Activated CD4-positive, alpha-beta memory T cell treated with anti-CD3 and anti-CD28 coated beads for 36 hours (primary cell): ENCODE measurements at regions not wholly inside any gene's neighbourhood (a gene's known extent, or its start where the extent isn't known, plus 50 kb on each side); places are given as distances from the start of the nearest gene placed in this dataset.

Experiments
- CTCF ChIA-PET: fragments of 350-600 bp; sonication (Branson Sonifier 250); formaldehyde crosslinking; loops from one replicate; lab custom pipeline; 2021; ENCODE audit warnings: antibody characterized with exemption, inconsistent platforms; lab: Charles Lee
- POLR2A ChIA-PET: fragments of 350-600 bp; sonication (Branson Sonifier 250); formaldehyde crosslinking; loops from one replicate; lab custom pipeline; 2021; ENCODE audit warnings: antibody characterized with exemption; lab: Charles Lee
- DNase-seq: peaks from one replicate; pipeline ENCODE4 v3.0.0-alpha.2; 2020
- H3K27ac Mint-ChIP-seq: one replicate; pipeline ENCODE4 v1.8.0; 2021; ENCODE audit warnings: mixed read lengths
- H3K27me3 Mint-ChIP-seq: one replicate; pipeline ENCODE4 v1.8.0; 2021; ENCODE audit warnings: mixed read lengths
- H3K36me3 Mint-ChIP-seq: one replicate; pipeline ENCODE4 v1.8.0; 2021; ENCODE audit warnings: mixed read lengths
- H3K4me1 Mint-ChIP-seq: one replicate; pipeline ENCODE4 v1.8.0; 2021; ENCODE audit warnings: low read depth, mixed read lengths
- H3K4me3 Mint-ChIP-seq: one replicate; pipeline ENCODE4 v1.8.0; 2021; ENCODE audit warnings: mild to moderate bottlenecking, mixed read lengths
- H3K9me3 Mint-ChIP-seq: one replicate; pipeline ENCODE4 v1.8.0; 2021; ENCODE audit warnings: mixed read lengths
- intact Hi-C: fragments of 100-400 bp; cut with micrococcal nuclease; formaldehyde crosslinking; loops from one replicate; pipeline ENCODE4 v1.15.1; 2023

- ChIA-PET POLR2A (no interaction called here), CTCF (no interaction called here)
- no peak for DNase-seq
- intact Hi-C loops: no loop called here
- Mint-ChIP-seq H3K9me3 (no peaks in the 10 kb centered on the region), H3K4me1 (no peaks in the 10 kb centered on the region), H3K36me3 (no peaks in the 10 kb centered on the region), H3K4me3 (no peak overlapping the region), H3K27ac (no peak overlapping the region), H3K27me3 (no peaks in the 10 kb centered on the region)
Measured at GRCh38 chr15:47584316-47584715, 133.0 kb upstream of the SEMA6D start.

DNA sequence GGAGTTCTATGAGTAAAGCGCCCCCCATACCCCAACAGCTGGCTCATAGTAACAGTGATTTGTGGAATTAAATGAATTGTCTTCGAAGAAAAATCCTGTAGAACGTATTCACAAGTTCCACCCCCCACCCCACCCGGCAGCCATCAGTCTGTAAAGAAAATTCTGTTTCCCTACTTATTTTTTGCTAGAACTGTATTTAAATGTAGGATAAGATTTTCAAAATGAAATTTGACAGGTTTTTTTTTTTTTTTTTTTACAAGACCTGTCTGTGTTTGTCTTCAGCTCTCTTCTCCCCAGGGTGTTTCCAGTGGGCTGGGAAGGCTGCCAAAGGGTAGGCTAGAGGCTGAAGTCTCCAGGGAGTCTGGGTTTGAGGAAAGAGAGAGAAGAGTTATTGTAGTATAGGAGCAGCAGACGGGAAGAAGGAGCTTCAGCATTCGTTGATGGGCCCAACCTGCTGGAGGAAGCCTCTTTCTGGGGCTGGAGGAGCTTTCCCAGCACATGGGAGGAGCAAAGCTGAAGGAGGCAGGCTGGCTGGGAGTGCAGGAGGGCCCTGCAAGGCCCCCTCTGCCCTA, 130.6 kb upstream of the SEMA6D start:
- Mint-ChIP-seq H3K4me3 (no peak overlapping the region), H3K36me3 (no peaks in the 10 kb centered on the region), H3K9me3 (no peaks in the 10 kb centered on the region), H3K27me3 (no peaks in the 10 kb centered on the region), H3K4me1 (no peaks in the 10 kb centered on the region), H3K27ac (no peak overlapping the region)
- ChIA-PET POLR2A (no interaction called here), CTCF (no interaction called here)
- no peak for DNase-seq
- intact Hi-C loops: no loop called here

DNA sequence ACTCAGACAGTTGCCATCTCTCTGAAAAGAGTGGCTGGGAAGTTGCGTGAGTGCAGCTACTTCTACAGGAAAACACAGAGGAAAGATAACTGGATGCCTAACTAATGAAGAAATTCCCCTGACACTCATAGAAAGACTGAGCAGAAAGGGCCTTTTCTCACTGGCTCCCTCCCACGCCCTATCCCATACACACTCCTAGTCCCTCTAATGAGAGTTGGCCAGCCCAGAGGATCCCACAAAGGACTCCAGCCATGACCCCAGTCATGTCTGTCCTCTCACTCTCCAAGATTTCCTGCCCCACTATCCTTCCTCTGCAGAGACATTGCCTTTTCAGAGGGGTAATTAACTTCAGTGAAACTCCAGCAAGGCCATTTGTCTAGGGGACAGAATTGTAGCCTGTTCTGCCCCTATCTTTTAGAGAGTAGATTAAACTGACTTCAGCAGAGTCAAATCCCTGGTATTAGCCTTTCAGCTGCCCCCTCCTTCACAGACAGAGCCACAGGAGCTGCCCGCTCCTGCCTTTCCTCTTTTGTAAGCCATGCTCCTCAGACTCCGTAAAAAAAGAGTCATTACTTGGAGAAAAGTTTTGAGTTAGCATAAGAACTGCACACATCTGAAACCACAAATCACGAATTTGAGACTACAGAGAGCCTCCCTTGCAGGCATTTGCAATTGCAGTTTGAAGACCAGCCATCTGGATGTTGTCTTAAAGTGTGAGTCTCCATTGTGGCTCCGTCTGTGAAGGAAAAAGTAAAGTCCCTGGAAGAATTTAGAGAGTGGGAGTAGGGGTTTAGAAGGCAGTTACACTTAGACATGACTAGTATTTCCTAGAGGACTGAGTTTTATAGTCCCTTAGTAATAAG, 129.1 kb upstream of the SEMA6D start:
- no peaks in the 10 kb centered on the region for H3K4me1 Mint-ChIP-seq
- CTCF ChIA-PET: no interaction called here

GRCh38 chr15:47588958-47589357, 128.3 kb upstream of the SEMA6D start:
- H3K4me3 Mint-ChIP-seq: no peak overlapping the region
- no peaks in the 10 kb centered on the region for H3K27me3 Mint-ChIP-seq
- ChIA-PET POLR2A (no interaction called here), CTCF (no interaction called here)
- H3K27ac Mint-ChIP-seq: no peak overlapping the region
- no peaks in the 10 kb centered on the region for H3K9me3 Mint-ChIP-seq
- H3K4me1 Mint-ChIP-seq: no peaks in the 10 kb centered on the region
- intact Hi-C loops: no loop called here
- DNase-seq: no peak
- H3K36me3 Mint-ChIP-seq: no peaks in the 10 kb centered on the region

More for the DNA sequence above, 129.1 kb upstream of the SEMA6D start:
- H3K4me3 Mint-ChIP-seq: no peak overlapping the region
- intact Hi-C loops: no loop called here
- H3K36me3 Mint-ChIP-seq: no peaks in the 10 kb centered on the region
- no peaks in the 10 kb centered on the region for H3K27me3 Mint-ChIP-seq
- POLR2A ChIA-PET: no interaction called here
- H3K9me3 Mint-ChIP-seq: no peaks in the 10 kb centered on the region
- no peak overlapping the region for H3K27ac Mint-ChIP-seq
- DNase-seq: no peak

DNA sequence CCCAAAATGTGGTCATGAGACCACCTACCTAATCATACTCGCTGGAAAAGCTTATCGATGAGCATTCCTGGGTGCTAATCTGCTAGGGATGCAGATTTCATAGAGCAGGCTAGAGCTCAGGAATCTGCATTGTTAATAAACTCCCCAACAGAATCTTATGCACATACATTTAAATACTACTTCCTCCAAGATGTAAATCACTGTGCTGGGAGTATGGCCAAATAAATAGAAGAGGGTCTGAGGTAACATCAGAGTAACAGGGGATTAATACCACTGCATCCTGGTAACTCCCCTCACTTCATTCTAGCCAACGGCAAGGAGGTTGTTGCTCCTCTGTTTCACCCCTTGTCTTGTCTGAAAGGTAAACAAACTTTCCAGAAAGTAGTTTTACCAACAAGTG, 118.3 kb upstream of the SEMA6D start:
- Mint-ChIP-seq H3K27ac (no peak overlapping the region), H3K27me3 (no peaks in the 10 kb centered on the region), H3K9me3 (peaks cover 7% of the 10 kb centered on the region), H3K4me1 (no peaks in the 10 kb centered on the region), H3K36me3 (no peaks in the 10 kb centered on the region), H3K4me3 (no peak overlapping the region)
- intact Hi-C loops: no loop called here
- ChIA-PET CTCF (no interaction called here), POLR2A (no interaction called here)
- no peak for DNase-seq

- Mint-ChIP-seq H3K4me3 (no peak overlapping the region), H3K27ac (no peak overlapping the region), H3K36me3 (no peaks in the 10 kb centered on the region), H3K9me3 (peaks cover 7% of the 10 kb centered on the region), H3K4me1 (no peaks in the 10 kb centered on the region), H3K27me3 (no peaks in the 10 kb centered on the region)
- POLR2A ChIA-PET: no interaction called here
- intact Hi-C loops: no loop called here
- no peak for DNase-seq
- CTCF ChIA-PET: no interaction called here
Measured at GRCh38 chr15:47599806-47600205, 117.5 kb upstream of the SEMA6D start.

- H3K27ac Mint-ChIP-seq: no peak overlapping the region
- intact Hi-C loops: no loop called here
- ChIA-PET CTCF (no interaction called here), POLR2A (no interaction called here)
- DNase-seq: no peak
- H3K9me3 Mint-ChIP-seq: no peaks in the 10 kb centered on the region
- no peaks in the 10 kb centered on the region for H3K27me3 Mint-ChIP-seq
- no peaks in the 10 kb centered on the region for H3K4me1 Mint-ChIP-seq
- no peak overlapping the region for H3K4me3 Mint-ChIP-seq
- H3K36me3 Mint-ChIP-seq: no peaks in the 10 kb centered on the region
Measured at GRCh38 chr15:47602121-47602520, 115.2 kb upstream of the SEMA6D start.

- Mint-ChIP-seq H3K27me3 (no peaks in the 10 kb centered on the region), H3K4me3 (no peak overlapping the region), H3K36me3 (no peaks in the 10 kb centered on the region), H3K4me1 (no peaks in the 10 kb centered on the region), H3K9me3 (no peaks in the 10 kb centered on the region), H3K27ac (no peak overlapping the region)
- intact Hi-C loops: no loop called here
- ChIA-PET CTCF (no interaction called here), POLR2A (no interaction called here)
- DNase-seq: no peak
Measured at GRCh38 chr15:47603026-47603425, 114.3 kb upstream of the SEMA6D start.

GRCh38 chr15:47607695-47608094, 109.6 kb upstream of the SEMA6D start:
- Mint-ChIP-seq H3K27ac (no peak overlapping the region), H3K36me3 (no peaks in the 10 kb centered on the region), H3K27me3 (no peaks in the 10 kb centered on the region), H3K4me1 (no peaks in the 10 kb centered on the region), H3K9me3 (no peaks in the 10 kb centered on the region), H3K4me3 (no peak overlapping the region)
- DNase-seq: no peak
- intact Hi-C loops: no loop called here
- CTCF ChIA-PET: no interaction called here
- POLR2A ChIA-PET: no interaction called here

- no peaks in the 10 kb centered on the region for H3K27me3 Mint-ChIP-seq
- DNase-seq: no peak
- ChIA-PET CTCF (no interaction called here), POLR2A (no interaction called here)
- intact Hi-C loops: no loop called here
- H3K9me3 Mint-ChIP-seq: no peaks in the 10 kb centered on the region
- H3K4me3 Mint-ChIP-seq: no peak overlapping the region
- H3K27ac Mint-ChIP-seq: no peak overlapping the region
- no peaks in the 10 kb centered on the region for H3K4me1 Mint-ChIP-seq
- H3K36me3 Mint-ChIP-seq: no peaks in the 10 kb centered on the region
Measured at GRCh38 chr15:47609693-47610092, 107.6 kb upstream of the SEMA6D start.

DNA sequence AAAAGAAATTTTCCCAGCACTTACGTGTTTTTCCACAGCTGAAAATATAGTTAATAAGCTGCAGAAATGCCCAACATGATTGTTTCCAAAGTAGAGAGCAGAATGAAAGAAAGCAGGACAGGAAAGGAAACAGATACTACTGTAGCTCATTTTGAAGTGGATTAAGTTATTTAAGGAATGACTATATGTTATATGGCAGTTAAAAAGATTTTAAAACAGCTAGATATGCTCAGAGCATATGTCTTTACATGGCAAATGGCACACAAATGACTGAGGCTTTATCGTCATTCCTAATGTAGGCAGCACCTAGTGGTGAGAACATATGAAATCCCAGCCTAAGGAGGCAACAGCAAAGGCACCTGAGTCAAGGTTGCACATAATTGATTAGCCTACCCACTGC, 106.6 kb upstream of the SEMA6D start:
- intact Hi-C loops: no loop called here
- CTCF ChIA-PET: no interaction called here
- no peak overlapping the region for H3K27ac Mint-ChIP-seq
- POLR2A ChIA-PET: no interaction called here
- no peaks in the 10 kb centered on the region for H3K4me1 Mint-ChIP-seq
- no peaks in the 10 kb centered on the region for H3K9me3 Mint-ChIP-seq
- no peaks in the 10 kb centered on the region for H3K36me3 Mint-ChIP-seq
- H3K27me3 Mint-ChIP-seq: no peaks in the 10 kb centered on the region
- no peak overlapping the region for H3K4me3 Mint-ChIP-seq
- DNase-seq: no peak

GRCh38 chr15:47614360-47615011, 102.8 kb upstream of the SEMA6D start:
- POLR2A ChIA-PET: no interaction called here

More at GRCh38 chr15:47614360-47615011, 102.8 kb upstream of the SEMA6D start:
- intact Hi-C loops: no loop called here
- H3K36me3 Mint-ChIP-seq: no peaks in the 10 kb centered on the region
- no peak for DNase-seq
- H3K27ac Mint-ChIP-seq: no peak overlapping the region
- no peaks in the 10 kb centered on the region for H3K9me3 Mint-ChIP-seq
- H3K4me1 Mint-ChIP-seq: no peaks in the 10 kb centered on the region
- H3K4me3 Mint-ChIP-seq: no peak overlapping the region
- H3K27me3 Mint-ChIP-seq: no peaks in the 10 kb centered on the region
- CTCF ChIA-PET: no interaction called here
